ENCODE measurements at regions not wholly inside any gene's neighbourhood (a gene's known extent, or its start where the extent isn't known, plus 50 kb on each side); places are given as distances from the start of the nearest gene placed in this dataset.
"Not testable (repeated sequence)": the region's sequence is repeated elsewhere in the genome, so short reads cannot be mapped to it uniquely, and the experiment has no call there.

- no peaks in the 10 kb centered on the region for H3K36me3 Mint-ChIP-seq (ENCODE audit: low read depth)
- TF ChIP-seq, protein P1, sequence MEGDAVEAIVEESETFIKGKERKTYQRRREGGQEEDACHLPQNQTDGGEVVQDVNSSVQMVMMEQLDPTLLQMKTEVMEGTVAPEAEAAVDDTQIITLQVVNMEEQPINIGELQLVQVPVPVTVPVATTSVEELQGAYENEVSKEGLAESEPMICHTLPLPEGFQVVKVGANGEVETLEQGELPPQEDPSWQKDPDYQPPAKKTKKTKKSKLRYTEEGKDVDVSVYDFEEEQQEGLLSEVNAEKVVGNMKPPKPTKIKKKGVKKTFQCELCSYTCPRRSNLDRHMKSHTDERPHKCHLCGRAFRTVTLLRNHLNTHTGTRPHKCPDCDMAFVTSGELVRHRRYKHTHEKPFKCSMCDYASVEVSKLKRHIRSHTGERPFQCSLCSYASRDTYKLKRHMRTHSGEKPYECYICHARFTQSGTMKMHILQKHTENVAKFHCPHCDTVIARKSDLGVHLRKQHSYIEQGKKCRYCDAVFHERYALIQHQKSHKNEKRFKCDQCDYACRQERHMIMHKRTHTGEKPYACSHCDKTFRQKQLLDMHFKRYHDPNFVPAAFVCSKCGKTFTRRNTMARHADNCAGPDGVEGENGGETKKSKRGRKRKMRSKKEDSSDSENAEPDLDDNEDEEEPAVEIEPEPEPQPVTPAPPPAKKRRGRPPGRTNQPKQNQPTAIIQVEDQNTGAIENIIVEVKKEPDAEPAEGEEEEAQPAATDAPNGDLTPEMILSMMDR (conservative IDR thresholded peaks at IDR 0.05): peak; percentile 38
- no peaks in the 10 kb centered on the region for H3K9me3 Mint-ChIP-seq
These were observed 128.0 kb downstream of the LAT start for GRCh38 chr16:29112755-29113347.

DNA sequence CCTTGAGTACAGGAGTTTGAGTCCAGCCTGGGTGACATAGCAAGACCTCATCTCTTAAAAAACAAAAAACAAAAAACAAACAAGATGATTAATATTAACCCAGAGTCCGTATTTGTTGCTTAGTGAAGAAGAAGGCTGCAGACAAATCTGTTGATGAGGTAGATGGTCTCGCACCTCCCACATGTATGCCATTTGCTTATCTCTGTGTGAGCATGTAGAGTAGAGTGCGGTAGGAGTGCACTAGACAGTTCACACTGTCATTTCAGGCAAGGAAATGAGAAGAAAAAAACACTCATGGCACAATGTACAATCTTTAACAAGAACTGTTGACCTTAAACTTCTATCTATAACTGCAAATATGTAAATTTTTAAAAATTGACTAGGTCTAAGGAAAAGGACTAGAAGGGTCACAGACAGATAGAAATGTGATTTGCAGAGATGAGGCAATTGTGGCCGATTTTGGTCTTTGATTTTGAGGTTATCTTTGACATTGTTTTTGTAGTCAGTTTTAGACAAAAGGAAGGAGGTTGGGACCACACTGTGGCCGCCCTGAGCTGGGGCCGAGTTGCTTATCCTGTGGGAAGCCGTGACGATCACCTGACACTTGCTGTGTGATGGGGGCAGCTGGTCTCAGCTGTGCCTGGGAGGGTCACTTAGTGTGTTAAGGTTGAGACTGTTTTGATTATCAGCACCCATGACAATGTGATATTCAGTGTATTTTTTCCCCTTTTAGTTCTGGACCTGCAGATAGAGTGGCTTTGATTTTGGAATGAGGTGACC lies 127.2 kb downstream of the LAT start:
- H3K27me3 Mint-ChIP-seq (ENCODE audit: low read depth): peaks cover 26% of the 10 kb centered on the region
- not testable (repeated sequence) for DNase-seq (ENCODE audit: low read depth, low spot score); H3K36me3 Mint-ChIP-seq (ENCODE audit: low read depth); H3K4me1 Mint-ChIP-seq; H3K4me3 Mint-ChIP-seq; H3K9me3 Mint-ChIP-seq; H3K27ac Mint-ChIP-seq (ENCODE audit: unreplicated experiment)

More at GRCh38 chr16:29112755-29113347, 128.0 kb downstream of the LAT start:
- Mint-ChIP-seq H3K4me3 (no peak overlapping the region), H3K27me3 (ENCODE audit: low read depth) (peaks cover 19% of the 10 kb centered on the region), H3K4me1 (peaks cover 7% of the 10 kb centered on the region), H3K27ac (ENCODE audit: unreplicated experiment) (no peak overlapping the region)
- DNase-seq (ENCODE audit: low read depth, low spot score): no peak

GRCh38 chr16:29111421-29111820 lies 126.6 kb downstream of the LAT start:
- no peak overlapping the region for H3K4me3 Mint-ChIP-seq
- H3K36me3 Mint-ChIP-seq (ENCODE audit: low read depth): no peaks in the 10 kb centered on the region
- DNase-seq (ENCODE audit: low read depth, low spot score): no peak
- H3K27me3 Mint-ChIP-seq (ENCODE audit: low read depth): peaks cover 33% of the 10 kb centered on the region
- no peaks in the 10 kb centered on the region for H3K9me3 Mint-ChIP-seq
- TF ChIP-seq, protein P1 (conservative IDR thresholded peaks at IDR 0.05): no peak
- H3K4me1 Mint-ChIP-seq: peaks cover 7% of the 10 kb centered on the region
- no peak overlapping the region for H3K27ac Mint-ChIP-seq (ENCODE audit: unreplicated experiment)

- H3K4me1 Mint-ChIP-seq; H3K27ac Mint-ChIP-seq (ENCODE audit: unreplicated experiment); DNase-seq (ENCODE audit: low read depth, low spot score); H3K4me3 Mint-ChIP-seq; H3K36me3 Mint-ChIP-seq (ENCODE audit: low read depth); H3K9me3 Mint-ChIP-seq: not testable (repeated sequence)
- peaks cover 37% of the 10 kb centered on the region for H3K27me3 Mint-ChIP-seq (ENCODE audit: low read depth)
These were observed 123.8 kb downstream of the LAT start for GRCh38 chr16:29108625-29109169.

GRCh38 chr16:29107299-29107698 lies 122.4 kb downstream of the LAT start:
- no peak for DNase-seq (ENCODE audit: low read depth, low spot score)
- H3K4me1 Mint-ChIP-seq: no peaks in the 10 kb centered on the region
- H3K27me3 Mint-ChIP-seq (ENCODE audit: low read depth): peaks cover 40% of the 10 kb centered on the region
- TF ChIP-seq, protein P1 (conservative IDR thresholded peaks at IDR 0.05): no peak
- no peaks in the 10 kb centered on the region for H3K9me3 Mint-ChIP-seq
- H3K4me3 Mint-ChIP-seq: no peak overlapping the region
- no peak overlapping the region for H3K27ac Mint-ChIP-seq (ENCODE audit: unreplicated experiment)
- H3K36me3 Mint-ChIP-seq (ENCODE audit: low read depth): no peaks in the 10 kb centered on the region

- peaks cover 36% of the 10 kb centered on the region for H3K27me3 Mint-ChIP-seq (ENCODE audit: low read depth)
- not testable (repeated sequence) for DNase-seq (ENCODE audit: low read depth, low spot score); H3K36me3 Mint-ChIP-seq (ENCODE audit: low read depth); H3K4me3 Mint-ChIP-seq; H3K4me1 Mint-ChIP-seq; H3K27ac Mint-ChIP-seq (ENCODE audit: unreplicated experiment); H3K9me3 Mint-ChIP-seq
These were observed 121.5 kb downstream of the LAT start for GRCh38 chr16:29106259-29106908.

GRCh38 chr16:29104600-29104999 lies 119.7 kb downstream of the LAT start:
- not testable (repeated sequence) for DNase-seq (ENCODE audit: low read depth, low spot score); H3K27ac Mint-ChIP-seq (ENCODE audit: unreplicated experiment); H3K36me3 Mint-ChIP-seq (ENCODE audit: low read depth); H3K4me3 Mint-ChIP-seq; H3K9me3 Mint-ChIP-seq; H3K4me1 Mint-ChIP-seq
- H3K27me3 Mint-ChIP-seq (ENCODE audit: low read depth): peaks cover 35% of the 10 kb centered on the region

DNA sequence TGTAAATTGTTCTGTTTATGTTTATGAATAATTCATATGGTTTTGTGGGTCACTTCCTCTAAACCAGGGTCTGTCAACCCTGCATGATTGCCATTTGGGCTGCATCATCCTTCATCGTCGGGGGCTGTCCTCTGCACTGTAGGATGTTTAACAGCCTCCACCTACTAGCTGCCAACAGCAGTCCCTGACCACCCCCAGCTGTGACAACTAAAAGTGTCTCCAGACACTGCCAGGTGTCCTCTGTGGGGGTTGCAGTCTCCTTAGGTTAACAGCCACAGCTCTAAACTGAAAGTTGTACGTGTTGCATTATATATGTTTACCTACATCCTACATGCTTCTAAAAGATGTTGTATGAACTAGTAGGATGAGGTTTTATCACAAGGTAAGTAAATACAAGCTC lies 113.1 kb downstream of the LAT start:
- H3K27ac Mint-ChIP-seq (ENCODE audit: unreplicated experiment); H3K9me3 Mint-ChIP-seq; H3K4me1 Mint-ChIP-seq; DNase-seq (ENCODE audit: low read depth, low spot score); H3K27me3 Mint-ChIP-seq (ENCODE audit: low read depth); H3K36me3 Mint-ChIP-seq (ENCODE audit: low read depth); H3K4me3 Mint-ChIP-seq: not testable (repeated sequence)

Measured in neural crest cell (in vitro differentiated cells).